Endothelial cell of umbilical vein (primary cell): ENCODE measurements at regions not wholly inside any gene's neighbourhood (a gene's known extent, or its start where the extent isn't known, plus 50 kb on each side); places are given as distances from the start of the nearest gene placed in this dataset.

Experiments
- BruUV-seq: library from RNA; stranded (reverse); fragments of 400-500 nt; replicated peaks from 2 replicates; lab custom pipeline; 2021; lab: Mats Ljungman, UMichigan
- CTCF ChIA-PET: fragments of 300-600, 350-600 bp; sonication (Branson Sonifier 250); formaldehyde crosslinking; loops from one replicate; lab custom pipeline; 2021; ENCODE audit warnings: antibody characterized with exemption, inconsistent platforms; lab: Charles Lee
- POLR2A ChIA-PET: fragments of 300-600, 350-600 bp; sonication (Branson Sonifier 250); formaldehyde crosslinking; loops from one replicate; lab custom pipeline; 2021; ENCODE audit warnings: antibody characterized with exemption, inconsistent platforms; lab: Charles Lee
- DNase-seq: peaks from one replicate; pipeline ENCODE4 v3.0.0-alpha.2; 2011; ENCODE audit warnings: low read depth, low spot score
- FAIRE-seq: peaks from 2 replicates; lab custom pipeline; 2011; peaks lifted over from hg19 to GRCh38; lab: Jason Lieb, UNC
- H2AFZ ChIP-seq: 2 replicates; pipeline ENCODE4 v1.6.0; 2012; ENCODE audit warnings: low read depth, low read length, control low read depth, inconsistent platforms
- H3K27ac ChIP-seq: 2 replicates; pipeline ENCODE4 v1.5.1; 2011; ENCODE audit warnings: low read depth, mild to moderate bottlenecking, control low read depth, low read length, moderate library complexity; ENCODE audit not compliant: insufficient read depth
- H3K27me3 ChIP-seq, 2 experiments: 2 replicates each; pipeline versions ENCODE4 v1.6.0 to v1.6.1; 2011; ENCODE audit warnings: low read length in 2 of 2, mixed read lengths in 1 of 2; ENCODE audit not compliant: control insufficient read depth in 2 of 2, insufficient read depth in 2 of 2
- H3K36me3 ChIP-seq, 2 experiments: 2 replicates in 1 of 2; 3 replicates in 1 of 2; pipeline ENCODE4 v1.5.1; 2011; ENCODE audit warnings: low read length in 2 of 2, mild to moderate bottlenecking in 1 of 2, moderate library complexity in 1 of 2; ENCODE audit not compliant: control insufficient read depth in 2 of 2, insufficient read depth in 2 of 2; ENCODE audit errors: extremely low read depth in 1 of 2
- H3K4me1 ChIP-seq: 3 replicates; pipeline ENCODE4 v1.5.1; 2011; ENCODE audit warnings: mild to moderate bottlenecking, low read length; ENCODE audit not compliant: control insufficient read depth, insufficient read depth; ENCODE audit errors: extremely low read depth
- H3K4me2 ChIP-seq: 2 replicates; pipeline ENCODE4 v1.6.1; 2011; ENCODE audit warnings: low read length, control low read depth, mixed read lengths; ENCODE audit not compliant: insufficient read depth
- H3K4me3 ChIP-seq, 3 experiments: fragments of 200-600 bp in 1 of 3; sonication (generic), shearing (Covaris generic) in 1 of 3; replicated peaks in 1 of 3; 2 replicates each; pipeline ENCODE4 v1.5.1; 2011 to 2016; ENCODE audit warnings: control low read depth in 3 of 3, low read length in 3 of 3, mild to moderate bottlenecking in 2 of 3, inconsistent platforms in 1 of 3, low read depth in 1 of 3, moderate library complexity in 1 of 3; ENCODE audit not compliant: insufficient read depth in 1 of 3
- H3K79me2 ChIP-seq: 2 replicates; pipeline ENCODE4 v1.6.0; 2012; ENCODE audit warnings: low read length, inconsistent platforms; ENCODE audit not compliant: control insufficient read depth, insufficient read depth
- H3K9ac ChIP-seq: replicated peaks from 2 replicates; pipeline ENCODE3; 2011; ENCODE audit warnings: low read length, control low read depth; ENCODE audit not compliant: insufficient read depth; ENCODE audit errors: extremely low read depth
- H3K9me1 ChIP-seq: replicated peaks from 3 replicates; pipeline ENCODE4 v1.6.0; 2011; ENCODE audit warnings: mild to moderate bottlenecking, low read length; ENCODE audit not compliant: control insufficient read depth, insufficient read depth; ENCODE audit errors: extremely low read depth
- H3K9me3 ChIP-seq: replicated peaks from 2 replicates; pipeline ENCODE4 v1.5.1; 2012; ENCODE audit warnings: low read length, inconsistent platforms; ENCODE audit not compliant: control insufficient read depth, insufficient read depth
- H4K20me1 ChIP-seq: replicated peaks from 2 replicates; pipeline ENCODE3; 2011; ENCODE audit warnings: mild to moderate bottlenecking, low read length; ENCODE audit not compliant: control insufficient read depth, insufficient read depth; ENCODE audit errors: extremely low read depth
- EZH2 ChIP-seq: IDR thresholded peaks from 2 replicates; pipeline ENCODE4 v1.6.1; 2012; ENCODE audit warnings: borderline replicate concordance, low read depth, mild to moderate bottlenecking, moderate library complexity, low read length, inconsistent platforms; ENCODE audit not compliant: severe bottlenecking
- FOS ChIP-seq: IDR thresholded peaks from 2 replicates; pipeline ENCODE4 v1.6.1; 2011; ENCODE audit warnings: mild to moderate bottlenecking, low read length, moderate library complexity, borderline replicate concordance; ENCODE audit not compliant: insufficient read depth
- GATA2 ChIP-seq: IDR thresholded peaks from 2 replicates; pipeline ENCODE4 v1.7.0; 2011; ENCODE audit warnings: low read depth, mild to moderate bottlenecking, moderate library complexity, mixed read lengths, low read length; ENCODE audit not compliant: insufficient read length, insufficient read depth
- JUN ChIP-seq: IDR thresholded peaks from 2 replicates; pipeline ENCODE4 v1.6.1; 2011; ENCODE audit warnings: borderline replicate concordance, low read depth; ENCODE audit not compliant: insufficient read length, insufficient read depth
- MYC ChIP-seq: IDR thresholded peaks from one replicate; pipeline ENCODE4 v1.6.1; 2011; ENCODE audit warnings: mild to moderate bottlenecking, low read depth, low read length
- POLR2A ChIP-seq: IDR thresholded peaks from 2 replicates; pipeline ENCODE4 v1.6.1; 2012; ENCODE audit warnings: low read depth, mild to moderate bottlenecking, control low read depth, low read length
- POLR2AphosphoS5 ChIP-seq: IDR thresholded peaks from 2 replicates; pipeline ENCODE4 v1.6.1; 2012; ENCODE audit warnings: low read depth, mild to moderate bottlenecking, control low read depth, low read length, moderate library complexity; ENCODE audit not compliant: insufficient read depth
- dilution Hi-C: fragments of 300-500 bp; cut with MboI; formaldehyde crosslinking; loops from one replicate; pipeline ENCODE4 v1.15.0; 2019; ENCODE audit warnings: low sequenced_read_pairs; ENCODE audit not compliant: extremely low pct_ligation_motif_present
- intact Hi-C: fragments of 100-400 bp; cut with micrococcal nuclease; formaldehyde crosslinking; loops from one replicate; pipeline ENCODE4 v1.10.0; 2022
- TF ChIP-seq, protein P1 (sequence below): IDR thresholded peaks from 2 replicates; pipeline ENCODE4 v1.6.1; 2011; ENCODE audit not compliant: insufficient read depth, insufficient read length
- TF ChIP-seq, protein P2 (sequence below), 2 donors: IDR thresholded peaks; 1 replicate in 1 of 2; 2 replicates in 1 of 2; pipeline ENCODE4 v1.5.1; 2011; ENCODE audit warnings: low read length in 2 of 2, mild to moderate bottlenecking in 2 of 2, moderate library complexity in 2 of 2, control low read depth in 1 of 2, inconsistent platforms in 1 of 2, low read depth in 1 of 2; ENCODE audit not compliant: insufficient read depth in 1 of 2; ENCODE audit errors: extremely low read depth in 1 of 2

DNA sequence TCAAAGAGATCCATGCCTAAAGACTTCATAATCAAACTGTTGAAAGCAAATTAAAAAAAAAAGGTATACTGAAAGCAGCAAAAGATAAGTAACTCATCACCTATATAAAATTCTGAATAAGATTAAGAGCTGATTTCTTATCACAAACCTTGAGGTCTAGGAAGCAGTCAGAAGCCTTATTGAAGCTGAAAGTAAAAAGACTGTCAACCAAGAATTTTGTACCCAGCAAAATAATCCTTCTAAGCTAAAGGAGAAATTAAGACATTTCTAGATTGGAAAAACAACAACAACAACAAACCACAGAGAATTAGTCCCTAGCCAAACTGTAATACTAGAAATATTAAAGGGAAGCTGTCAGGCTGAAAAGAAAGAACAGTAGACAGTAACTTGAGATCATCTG is 622.9 kb downstream of the PCDH7 start:
- CTCF ChIA-PET: no interaction called here
- Histone ChIP-seq H3K9me3 (no peaks in the 10 kb centered on the region), H3K4me3 (no peak overlapping the region), H3K4me1 (no peaks in the 10 kb centered on the region), H3K79me2 (no peaks in the 10 kb centered on the region), H3K4me2 (no peak overlapping the region), H3K27ac (no peak overlapping the region), H3K36me3 (no peaks in the 10 kb centered on the region), H4K20me1 (no peaks in the 10 kb centered on the region), H2AFZ (no peak overlapping the region), H3K9me1 (no peaks in the 10 kb centered on the region), H3K27me3 (no peaks in the 10 kb centered on the region), H3K9ac (no peak overlapping the region)
- TF ChIP-seq POLR2A (no peak), GATA2 (no peak), EZH2 (no peak), MYC (no peak), FOS (no peak), JUN (no peak), POLR2AphosphoS5 (no peak)
- TF ChIP-seq, protein P1, sequence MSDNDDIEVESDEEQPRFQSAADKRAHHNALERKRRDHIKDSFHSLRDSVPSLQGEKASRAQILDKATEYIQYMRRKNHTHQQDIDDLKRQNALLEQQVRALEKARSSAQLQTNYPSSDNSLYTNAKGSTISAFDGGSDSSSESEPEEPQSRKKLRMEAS: no peak
- TF ChIP-seq, protein P2, sequence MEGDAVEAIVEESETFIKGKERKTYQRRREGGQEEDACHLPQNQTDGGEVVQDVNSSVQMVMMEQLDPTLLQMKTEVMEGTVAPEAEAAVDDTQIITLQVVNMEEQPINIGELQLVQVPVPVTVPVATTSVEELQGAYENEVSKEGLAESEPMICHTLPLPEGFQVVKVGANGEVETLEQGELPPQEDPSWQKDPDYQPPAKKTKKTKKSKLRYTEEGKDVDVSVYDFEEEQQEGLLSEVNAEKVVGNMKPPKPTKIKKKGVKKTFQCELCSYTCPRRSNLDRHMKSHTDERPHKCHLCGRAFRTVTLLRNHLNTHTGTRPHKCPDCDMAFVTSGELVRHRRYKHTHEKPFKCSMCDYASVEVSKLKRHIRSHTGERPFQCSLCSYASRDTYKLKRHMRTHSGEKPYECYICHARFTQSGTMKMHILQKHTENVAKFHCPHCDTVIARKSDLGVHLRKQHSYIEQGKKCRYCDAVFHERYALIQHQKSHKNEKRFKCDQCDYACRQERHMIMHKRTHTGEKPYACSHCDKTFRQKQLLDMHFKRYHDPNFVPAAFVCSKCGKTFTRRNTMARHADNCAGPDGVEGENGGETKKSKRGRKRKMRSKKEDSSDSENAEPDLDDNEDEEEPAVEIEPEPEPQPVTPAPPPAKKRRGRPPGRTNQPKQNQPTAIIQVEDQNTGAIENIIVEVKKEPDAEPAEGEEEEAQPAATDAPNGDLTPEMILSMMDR (IDR thresholded peaks at IDR 0.05; ENCODE audit: extremely low read depth in 1 of 2, insufficient read depth in 1 of 2, low read depth in 1 of 2, low read length in 2 of 2): no peak
- BruUV-seq: no TSS peak
- no peak for FAIRE-seq
- intact Hi-C loops (no loop called here), dilution Hi-C loops (no loop called here)
- POLR2A ChIA-PET: no interaction called here
- DNase-seq: no peak
